Hepatocyte (in vitro differentiated cells): ENCODE measurements at regions not wholly inside any gene's neighbourhood (a gene's known extent, or its start where the extent isn't known, plus 50 kb on each side); places are given as distances from the start of the nearest gene placed in this dataset.

Source experiments
- DNase-seq: peaks from one replicate; pipeline ENCODE4 v3.0.0-alpha.2; 2016; ENCODE audit warnings: low spot score
- H2AFZ ChIP-seq: fragments of 200-600 bp; sonication (generic); 2 replicates; pipeline ENCODE4 v1.6.0; 2016; ENCODE audit warnings: antibody characterized with exemption, mild to moderate bottlenecking
- H3K27ac ChIP-seq: fragments of 200-600 bp; sonication (generic); 2 replicates; pipeline ENCODE4 v1.5.1; 2016; ENCODE audit warnings: mild to moderate bottlenecking
- H3K27me3 ChIP-seq: fragments of 200-600 bp; sonication (generic); 2 replicates; pipeline ENCODE4 v1.6.1; 2016
- H3K36me3 ChIP-seq: fragments of 200-600 bp; sonication (generic); replicated peaks from 2 replicates; pipeline ENCODE4 v1.5.1; 2016; ENCODE audit warnings: low read depth; ENCODE audit not compliant: insufficient read depth
- H3K4me1 ChIP-seq: fragments of 200-600 bp; sonication (generic); 2 replicates; pipeline ENCODE4 v1.5.1; 2016; ENCODE audit warnings: mild to moderate bottlenecking, moderate library complexity; ENCODE audit not compliant: insufficient read depth
- H3K4me2 ChIP-seq: fragments of 200-600 bp; sonication (generic); 2 replicates; pipeline ENCODE4 v1.6.0; 2016
- H3K4me3 ChIP-seq: fragments of 200-600 bp; sonication (generic); 2 replicates; pipeline ENCODE4 v1.5.1; 2016; ENCODE audit warnings: mild to moderate bottlenecking
- H3K79me2 ChIP-seq: fragments of 200-600 bp; sonication (generic); 2 replicates; pipeline ENCODE4 v1.6.0; 2017; ENCODE audit warnings: mild to moderate bottlenecking
- H3K9me2 ChIP-seq: fragments of 200-600 bp; sonication (generic); replicated peaks from 2 replicates; pipeline ENCODE4 v1.6.0; 2017; ENCODE audit warnings: mild to moderate bottlenecking; ENCODE audit not compliant: insufficient read depth
- H3K9me3 ChIP-seq: fragments of 200-600 bp; sonication (generic); 2 replicates; pipeline ENCODE4 v1.5.1; 2016; ENCODE audit warnings: low read depth, mild to moderate bottlenecking
- H4K20me1 ChIP-seq: fragments of 200-600 bp; sonication (generic); 2 replicates; pipeline ENCODE4 v1.6.0; 2016; ENCODE audit warnings: mild to moderate bottlenecking; ENCODE audit not compliant: insufficient read depth, poor library complexity, severe bottlenecking
- EZH2 ChIP-seq: fragments of 200-600 bp; sonication (generic); IDR thresholded peaks from 2 replicates; pipeline ENCODE4 v1.6.1; 2016; ENCODE audit warnings: antibody characterized with exemption, mild to moderate bottlenecking, borderline replicate concordance
- EZH2phosphoT487 ChIP-seq: fragments of 200-600 bp; sonication (generic); IDR thresholded peaks from one replicate; pipeline ENCODE4 v1.6.1; 2018; ENCODE audit warnings: antibody characterized with exemption, mild to moderate bottlenecking, low read depth, moderate library complexity; ENCODE audit not compliant: unreplicated experiment, severe bottlenecking
- WGBS: methylation state at CpG from one replicate; pipeline ENCODE4 v1.1.6; 2016; ENCODE audit warnings: low lambda C conversion rate; ENCODE audit errors: missing lambda C conversion rate; 5-methylcytosine and 5-hydroxymethylcytosine counted together
- TF ChIP-seq, protein P1 (sequence below): fragments of 200-600 bp; sonication (generic); IDR thresholded peaks from 2 replicates; pipeline ENCODE4 v1.5.1; 2016; ENCODE audit warnings: antibody characterized with exemption, mild to moderate bottlenecking; ENCODE audit not compliant: poor library complexity

DNA sequence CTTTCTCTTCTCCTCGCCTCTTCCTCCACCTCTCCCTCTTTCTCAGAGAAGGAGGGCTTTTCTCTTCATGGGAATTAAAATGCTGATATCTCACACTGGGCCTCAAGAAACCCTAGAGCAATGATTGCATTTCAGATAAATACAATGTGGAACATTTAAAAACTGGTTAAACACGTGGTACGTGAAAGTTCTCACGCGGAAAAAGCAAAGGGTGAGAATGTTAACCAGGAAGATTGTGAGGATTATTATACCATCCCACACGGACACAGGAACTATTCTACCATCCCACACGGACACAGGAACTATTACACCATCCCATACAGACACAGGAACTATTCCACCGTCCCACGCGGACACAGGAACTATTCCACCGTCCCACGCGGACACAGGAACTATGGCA lies 182.4 kb downstream of the TMEM18 start:
- 85% methylated on average over 13 of the region's 13 CpGs for WGBS
- TF ChIP-seq EZH2 (no peak), EZH2phosphoT487 (no peak)
- TF ChIP-seq, protein P1, sequence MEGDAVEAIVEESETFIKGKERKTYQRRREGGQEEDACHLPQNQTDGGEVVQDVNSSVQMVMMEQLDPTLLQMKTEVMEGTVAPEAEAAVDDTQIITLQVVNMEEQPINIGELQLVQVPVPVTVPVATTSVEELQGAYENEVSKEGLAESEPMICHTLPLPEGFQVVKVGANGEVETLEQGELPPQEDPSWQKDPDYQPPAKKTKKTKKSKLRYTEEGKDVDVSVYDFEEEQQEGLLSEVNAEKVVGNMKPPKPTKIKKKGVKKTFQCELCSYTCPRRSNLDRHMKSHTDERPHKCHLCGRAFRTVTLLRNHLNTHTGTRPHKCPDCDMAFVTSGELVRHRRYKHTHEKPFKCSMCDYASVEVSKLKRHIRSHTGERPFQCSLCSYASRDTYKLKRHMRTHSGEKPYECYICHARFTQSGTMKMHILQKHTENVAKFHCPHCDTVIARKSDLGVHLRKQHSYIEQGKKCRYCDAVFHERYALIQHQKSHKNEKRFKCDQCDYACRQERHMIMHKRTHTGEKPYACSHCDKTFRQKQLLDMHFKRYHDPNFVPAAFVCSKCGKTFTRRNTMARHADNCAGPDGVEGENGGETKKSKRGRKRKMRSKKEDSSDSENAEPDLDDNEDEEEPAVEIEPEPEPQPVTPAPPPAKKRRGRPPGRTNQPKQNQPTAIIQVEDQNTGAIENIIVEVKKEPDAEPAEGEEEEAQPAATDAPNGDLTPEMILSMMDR, result no peak
- DNase-seq, result no peak

DNA sequence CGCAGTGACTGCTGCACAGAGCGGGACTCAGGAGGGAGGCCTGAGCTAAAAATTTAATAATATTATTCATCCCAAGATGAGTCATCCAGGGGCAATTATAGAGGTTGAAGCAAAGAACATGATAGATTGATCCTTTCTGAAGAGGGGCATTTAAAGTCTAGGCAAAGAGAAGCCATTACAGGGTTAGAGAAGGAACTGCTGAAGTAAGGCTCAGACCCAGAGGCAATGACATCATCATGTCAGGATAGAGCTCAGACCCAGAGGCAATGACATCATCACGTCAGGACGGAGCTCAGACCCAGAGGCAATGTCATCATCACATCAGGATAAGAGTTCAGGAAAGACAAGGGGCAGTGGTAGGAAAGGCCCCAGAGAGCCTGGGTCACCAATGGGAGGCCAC lies 184.0 kb downstream of the TMEM18 start:
- TF ChIP-seq EZH2phosphoT487 (no peak), EZH2 (no peak)
- TF ChIP-seq, protein P1, result no peak
- no peaks in the 10 kb centered on the region for H3K9me2 ChIP-seq
- H3K4me1 ChIP-seq, result no peaks in the 10 kb centered on the region
- H3K27me3 ChIP-seq, result no peaks in the 10 kb centered on the region
- H3K79me2 ChIP-seq, result no peaks in the 10 kb centered on the region
- H3K27ac ChIP-seq, result no peak overlapping the region
- H3K36me3 ChIP-seq, result no peaks in the 10 kb centered on the region
- no peaks in the 10 kb centered on the region for H3K9me3 ChIP-seq
- H2AFZ ChIP-seq, result no peak overlapping the region
- H3K4me3 ChIP-seq, result no peak overlapping the region
- no peaks in the 10 kb centered on the region for H4K20me1 ChIP-seq
- no peak overlapping the region for H3K4me2 ChIP-seq
- WGBS, result 93% methylated on average over 4 of the region's 4 CpGs
- no peak for DNase-seq

More for the DNA sequence above, 182.4 kb downstream of the TMEM18 start:
- Histone ChIP-seq H3K4me3 (no peak overlapping the region), H3K9me3 (no peaks in the 10 kb centered on the region), H3K79me2 (no peaks in the 10 kb centered on the region), H3K4me1 (no peaks in the 10 kb centered on the region), H3K9me2 (no peaks in the 10 kb centered on the region), H3K27me3 (no peaks in the 10 kb centered on the region), H2AFZ (no peak overlapping the region), H3K27ac (no peak overlapping the region), H3K4me2 (no peak overlapping the region), H4K20me1 (no peaks in the 10 kb centered on the region), H3K36me3 (no peaks in the 10 kb centered on the region)

DNA sequence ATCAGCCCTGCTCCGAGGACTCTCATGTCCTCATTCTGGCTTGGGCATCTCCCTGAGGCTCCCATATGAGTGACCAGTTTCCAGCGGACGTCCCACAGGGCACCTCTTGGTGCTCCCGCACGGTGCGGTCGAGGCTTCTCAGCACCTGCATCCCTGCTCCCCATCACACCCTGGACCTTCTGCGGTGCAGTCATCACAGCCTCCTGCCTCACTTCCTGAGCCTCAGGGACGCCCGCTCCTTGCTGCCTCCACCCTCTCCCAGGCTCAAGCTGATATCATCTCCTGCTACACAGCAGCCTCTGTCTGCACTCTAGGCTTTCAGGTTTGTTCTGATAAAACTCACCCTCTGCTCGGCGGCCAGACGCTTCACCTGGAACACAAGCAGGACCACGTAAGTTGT lies 185.0 kb downstream of the TMEM18 start:
- Histone ChIP-seq H3K4me3 (no peak overlapping the region), H3K27me3 (no peaks in the 10 kb centered on the region), H2AFZ (no peak overlapping the region), H3K79me2 (no peaks in the 10 kb centered on the region), H3K27ac (no peak overlapping the region), H3K4me1 (no peaks in the 10 kb centered on the region), H3K36me3 (no peaks in the 10 kb centered on the region), H3K9me2 (no peaks in the 10 kb centered on the region), H4K20me1 (no peaks in the 10 kb centered on the region), H3K4me2 (no peak overlapping the region), H3K9me3 (no peaks in the 10 kb centered on the region)
- no peak for TF ChIP-seq EZH2phosphoT487
- TF ChIP-seq, protein P1, result no peak
- no peak for TF ChIP-seq EZH2
- WGBS, result 83% methylated on average over 14 of the region's 14 CpGs
- DNase-seq, result no peak

DNA sequence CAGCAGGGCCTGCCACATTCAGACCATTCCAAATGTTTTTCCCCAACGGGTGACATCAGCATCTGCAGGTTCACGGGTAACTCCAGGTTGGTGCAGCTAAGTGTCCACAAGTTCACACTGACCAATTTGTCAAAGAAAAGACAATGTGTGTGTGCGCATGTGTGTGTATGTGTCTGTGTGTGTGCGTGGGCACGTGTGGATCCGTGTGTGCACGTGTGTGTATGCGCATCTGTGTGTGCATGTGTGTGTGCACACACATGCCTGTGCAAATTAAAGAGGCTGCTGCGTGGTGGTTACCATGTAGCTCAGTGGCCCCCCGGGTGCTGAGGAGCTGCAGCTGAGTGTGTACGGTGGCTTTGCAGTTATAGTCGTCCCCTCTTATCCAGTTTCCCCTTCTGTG lies 187.4 kb downstream of the TMEM18 start:
- Histone ChIP-seq H3K9me3 (no peaks in the 10 kb centered on the region), H4K20me1 (no peaks in the 10 kb centered on the region), H3K4me2 (no peak overlapping the region), H3K36me3 (no peaks in the 10 kb centered on the region), H3K9me2 (no peaks in the 10 kb centered on the region), H3K4me3 (no peak overlapping the region), H3K79me2 (no peaks in the 10 kb centered on the region), H3K27me3 (no peaks in the 10 kb centered on the region), H3K4me1 (no peaks in the 10 kb centered on the region), H2AFZ (no peak overlapping the region), H3K27ac (no peak overlapping the region)
- 89% methylated on average over 12 of the region's 12 CpGs for WGBS
- no peak for DNase-seq
- TF ChIP-seq EZH2phosphoT487, result no peak
- TF ChIP-seq, protein P1, result no peak
- TF ChIP-seq EZH2, result no peak
